ENCODE measurements at regions not wholly inside any gene's neighbourhood (a gene's known extent, or its start where the extent isn't known, plus 50 kb on each side); places are given as distances from the start of the nearest gene placed in this dataset.

- Histone ChIP-seq H3K4me3 (ENCODE audit: low read depth, low read length) (no peak overlapping the region), H3K27ac (ENCODE audit: low read depth, low read length) (no peak overlapping the region), H3K9me3 (ENCODE audit: control insufficient read depth, insufficient read depth, low read length) (no peaks in the 10 kb centered on the region), H3K27me3 (ENCODE audit: control insufficient read depth, insufficient read depth, low read length) (no peaks in the 10 kb centered on the region)
- CTCF ChIA-PET: no interaction called here
- TF ChIP-seq CTCF (IDR thresholded peaks at IDR 0.05; ENCODE audit: low read depth, low read length): no peak
- no peak for DNase-seq (ENCODE audit: low read depth, low spot score)
- POLR2A ChIA-PET: no interaction called here
These were observed 106.6 kb upstream of the PCDH18 start for GRCh38 chr4:137638934-137639333.

DNA sequence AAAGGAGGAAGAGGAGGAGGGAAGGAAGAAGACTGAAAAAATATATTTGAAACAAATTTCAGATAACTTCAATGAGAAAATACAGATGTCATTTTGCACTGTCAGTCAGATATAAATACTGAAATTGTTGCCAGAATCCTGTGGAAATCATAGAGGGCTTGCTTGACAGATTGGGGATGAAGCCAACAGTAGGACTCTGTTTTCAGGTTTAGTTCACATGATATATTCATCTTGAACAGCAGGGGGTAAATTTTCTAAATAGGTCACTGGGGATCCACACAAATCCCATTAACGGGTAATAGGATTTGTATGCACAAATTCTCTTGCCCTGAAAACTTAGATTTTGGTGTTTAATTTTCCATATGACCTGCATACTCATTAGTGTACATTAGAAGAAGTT, 103.3 kb upstream of the PCDH18 start:
- ChIA-PET CTCF (interaction anchor here (1.0 kb wide), 1 partner anchor 16 kb away, joined by 4 read pairs; no protein-coding TSS in a partner anchor), POLR2A (no interaction called here)
- no peaks in the 10 kb centered on the region for H3K27me3 ChIP-seq (ENCODE audit: control insufficient read depth, insufficient read depth, low read length)
- H3K9me3 ChIP-seq (ENCODE audit: control insufficient read depth, insufficient read depth, low read length): peaks cover 6% of the 10 kb centered on the region
- H3K4me3 ChIP-seq (ENCODE audit: low read depth, low read length): no peak overlapping the region
- no peak for TF ChIP-seq CTCF (IDR thresholded peaks at IDR 0.05; ENCODE audit: low read depth, low read length)
- H3K27ac ChIP-seq (ENCODE audit: low read depth, low read length): no peak overlapping the region
- no peak for DNase-seq (ENCODE audit: low read depth, low spot score)

DNA sequence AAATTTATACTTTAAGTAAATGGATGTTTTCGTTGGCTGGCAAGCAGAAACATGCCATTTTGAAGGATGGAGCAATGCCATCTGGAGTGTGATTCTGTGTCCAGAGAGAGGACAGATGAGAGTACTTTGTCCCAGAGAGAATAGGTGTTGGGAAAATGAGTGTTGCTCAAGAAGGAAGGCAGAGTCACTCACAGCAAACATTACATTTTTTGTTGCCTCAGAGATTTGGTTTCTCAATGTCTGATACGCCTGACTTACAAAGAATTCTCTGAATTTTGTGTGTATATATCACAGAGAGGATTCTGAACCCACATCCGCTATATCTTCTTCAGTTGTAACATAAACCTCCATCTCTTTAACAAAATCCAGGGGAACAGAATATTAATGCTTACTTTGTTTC, 102.8 kb upstream of the PCDH18 start:
- Histone ChIP-seq H3K27ac (ENCODE audit: low read depth, low read length) (no peak overlapping the region), H3K9me3 (ENCODE audit: control insufficient read depth, insufficient read depth, low read length) (peaks cover 6% of the 10 kb centered on the region), H3K4me3 (ENCODE audit: low read depth, low read length) (no peak overlapping the region), H3K27me3 (ENCODE audit: control insufficient read depth, insufficient read depth, low read length) (no peaks in the 10 kb centered on the region)
- TF ChIP-seq CTCF (IDR thresholded peaks at IDR 0.05; ENCODE audit: low read depth, low read length): no peak
- POLR2A ChIA-PET: no interaction called here
- DNase-seq (ENCODE audit: low read depth, low spot score): no peak
- CTCF ChIA-PET: no interaction called here

DNA sequence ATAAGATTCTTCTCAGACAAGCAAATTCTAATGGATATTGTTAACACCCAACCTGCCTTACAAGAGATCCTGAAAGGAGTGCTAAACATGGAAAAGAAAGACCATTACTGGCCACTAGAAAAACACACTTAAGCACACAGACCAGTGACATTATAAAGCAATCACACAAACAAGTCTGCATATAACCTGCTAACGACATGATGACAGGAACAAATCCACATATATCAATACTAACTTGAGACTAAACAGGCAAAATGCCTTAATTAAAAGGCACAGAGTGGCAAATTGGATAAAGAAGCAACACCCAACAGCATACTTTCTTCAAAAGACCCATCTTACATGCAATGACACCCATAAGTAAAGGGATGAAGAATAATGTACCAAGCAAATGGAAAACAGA, 100.5 kb upstream of the PCDH18 start:
- CTCF ChIA-PET: no interaction called here
- Histone ChIP-seq H3K4me3 (ENCODE audit: low read depth, low read length) (no peak overlapping the region), H3K27ac (ENCODE audit: low read depth, low read length) (no peak overlapping the region), H3K9me3 (ENCODE audit: control insufficient read depth, insufficient read depth, low read length) (peaks cover 6% of the 10 kb centered on the region), H3K27me3 (ENCODE audit: control insufficient read depth, insufficient read depth, low read length) (no peaks in the 10 kb centered on the region)
- no peak for TF ChIP-seq CTCF (IDR thresholded peaks at IDR 0.05; ENCODE audit: low read depth, low read length)
- DNase-seq (ENCODE audit: low read depth, low spot score): no peak
- POLR2A ChIA-PET: no interaction called here

DNA sequence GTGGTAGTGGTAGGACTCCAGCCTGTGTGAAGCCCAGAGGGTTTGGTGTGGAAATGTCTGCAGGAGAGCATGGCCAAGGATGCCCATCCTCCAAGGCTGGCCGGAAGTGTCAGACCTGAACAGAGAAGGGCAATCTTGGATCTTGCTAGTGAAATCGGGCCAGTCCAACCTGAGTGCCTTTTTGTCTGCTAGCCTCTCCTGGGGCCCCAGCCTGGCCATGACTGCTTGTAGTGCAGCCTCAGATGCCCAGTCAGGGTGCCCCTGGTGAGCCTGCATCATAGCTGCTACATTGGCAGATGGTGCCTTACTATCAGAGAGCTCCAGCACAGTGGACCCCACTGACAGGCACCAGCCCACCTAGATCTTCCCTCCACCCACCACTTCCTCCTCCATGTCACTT, 99.3 kb upstream of the PCDH18 start:
- ChIA-PET POLR2A (no interaction called here), CTCF (no interaction called here)

More for the DNA sequence above, 99.3 kb upstream of the PCDH18 start:
- H3K27ac ChIP-seq (ENCODE audit: low read depth, low read length): no peak overlapping the region
- H3K9me3 ChIP-seq (ENCODE audit: control insufficient read depth, insufficient read depth, low read length): peaks cover 6% of the 10 kb centered on the region
- no peak overlapping the region for H3K4me3 ChIP-seq (ENCODE audit: low read depth, low read length)
- H3K27me3 ChIP-seq (ENCODE audit: control insufficient read depth, insufficient read depth, low read length): no peaks in the 10 kb centered on the region
- no peak for DNase-seq (ENCODE audit: low read depth, low spot score)
- no peak for TF ChIP-seq CTCF (IDR thresholded peaks at IDR 0.05; ENCODE audit: low read depth, low read length)
